T47D (cell line): ENCODE measurements at regions not wholly inside any gene's neighbourhood (a gene's known extent, or its start where the extent isn't known, plus 50 kb on each side); places are given as distances from the start of the nearest gene placed in this dataset.

Experiments
- DNase-seq, 2 experiments: peaks; one replicate each; pipeline versions ENCODE4 v3.0.0 to v3.0.0-alpha.2; 2011 to 2012; ENCODE audit warnings: low read depth in 1 of 2, low spot score in 1 of 2
- JUND ChIP-seq: IDR thresholded peaks from 2 replicates; pipeline ENCODE4 v1.6.1; 2012; ENCODE audit warnings: low read depth
- in situ Hi-C: cut with HindIII; loops from 2 replicates; pipeline ENCODE4 v1.10.0; 2016; ENCODE audit warnings: low sequenced_read_pairs, low pct_unique_long_range_greater_than_20kb

GRCh38 chr7:3215624-3216585 is 85.1 kb upstream of the SDK1 start:
- in situ Hi-C loops, result no loop called here
- peak; percentile 35; the same call in 1 of the 2 replicates for TF ChIP-seq JUND
- peak in 1 of 2 experiments; percentile 88 for DNase-seq

GRCh38 chr7:3217166-3217565 is 83.9 kb upstream of the SDK1 start:
- DNase-seq, result no peak
- TF ChIP-seq JUND, result no peak
- in situ Hi-C loops, result no loop called here

DNA sequence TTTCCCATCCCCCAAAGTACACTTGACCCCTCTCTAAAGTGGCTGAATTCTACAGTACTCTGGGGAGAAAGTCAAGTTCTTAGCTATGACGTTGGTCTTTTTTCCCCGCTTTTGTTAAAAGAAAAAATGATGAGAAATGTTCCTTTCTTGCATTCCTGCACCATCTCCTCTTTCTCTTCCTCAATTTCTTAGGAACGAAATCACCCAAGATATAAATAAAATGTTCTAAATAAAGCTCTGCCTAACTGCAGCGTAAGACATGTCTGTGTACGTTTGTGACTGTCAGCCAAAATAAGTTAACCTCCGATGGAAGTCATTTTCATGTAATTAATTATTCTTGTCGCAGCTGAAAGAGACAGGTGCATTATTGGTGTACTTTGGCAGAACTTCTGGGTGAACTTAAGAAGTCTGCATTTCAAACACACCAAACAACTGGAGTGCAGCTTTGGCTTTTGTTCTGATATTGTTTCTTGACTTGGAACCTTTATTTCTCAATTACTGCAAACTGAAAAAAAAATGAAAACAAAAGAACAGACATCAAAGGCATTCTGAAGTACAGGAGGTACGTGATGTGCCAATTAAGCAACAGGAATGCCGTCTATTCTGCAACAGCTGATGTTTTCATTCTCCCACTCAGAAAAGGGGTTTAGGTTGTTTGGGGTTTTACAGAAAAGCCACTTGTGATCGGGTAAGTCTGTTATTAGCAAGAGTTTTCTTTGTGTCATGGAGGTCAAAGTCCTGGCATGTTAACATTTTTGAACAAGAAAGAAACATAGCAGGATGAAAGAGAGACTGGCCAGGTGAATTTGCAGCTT is 82.4 kb upstream of the SDK1 start:
- in situ Hi-C loops, result no loop called here
- TF ChIP-seq JUND, result no peak
- peak in 1 of 2 experiments; percentile 18 for DNase-seq

DNA sequence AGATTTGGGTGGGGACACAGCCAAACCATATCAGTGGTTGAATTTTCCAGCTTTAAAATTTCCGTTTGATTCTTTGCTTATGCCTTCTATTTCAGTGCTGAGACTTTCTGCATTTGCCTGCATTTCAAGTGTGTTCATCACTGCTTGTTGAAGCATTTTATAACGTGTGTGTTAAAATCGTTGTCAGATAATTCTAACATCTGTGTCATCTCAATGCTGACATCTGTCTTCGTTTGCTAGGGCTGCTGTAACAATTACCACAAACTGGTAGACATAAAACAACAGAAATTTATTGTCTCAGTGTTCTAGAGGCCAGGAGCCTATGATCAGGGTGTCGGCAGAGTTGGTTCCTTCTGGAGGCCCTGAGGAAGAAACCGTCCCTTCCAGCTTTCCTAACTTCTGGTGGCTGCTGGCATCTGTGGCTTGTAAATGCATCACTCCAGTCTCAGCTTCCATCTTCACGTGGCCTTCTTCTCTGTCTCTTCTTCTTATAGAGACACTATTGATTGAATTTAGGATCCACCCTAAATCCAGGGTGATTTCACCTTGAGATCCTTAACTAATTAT is 71.1 kb upstream of the SDK1 start:
- in situ Hi-C loops, result no loop called here

DNA sequence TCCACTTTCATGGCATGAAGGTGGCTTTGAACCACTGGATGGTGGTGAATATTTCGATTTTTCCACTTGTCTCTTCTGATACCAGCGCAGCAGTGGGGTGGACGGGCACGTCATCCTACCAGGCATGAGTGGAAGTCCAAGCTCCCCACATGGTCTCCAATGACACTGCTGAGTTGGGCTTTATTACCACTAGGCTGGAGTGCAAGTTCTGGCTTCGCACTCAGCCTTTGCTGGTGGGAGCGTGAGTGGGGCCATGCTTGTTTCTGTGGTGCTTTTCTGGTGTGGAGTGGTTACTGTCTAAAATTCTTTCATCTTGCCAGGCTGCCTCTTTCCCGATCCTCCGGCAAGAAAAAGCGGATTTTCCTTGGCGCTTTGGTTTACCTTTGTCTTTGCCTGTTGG is 70.1 kb upstream of the SDK1 start:
- in situ Hi-C loops, result no loop called here
- no peak for DNase-seq
- no peak for TF ChIP-seq JUND

More for the DNA sequence above, 71.1 kb upstream of the SDK1 start:
- TF ChIP-seq JUND, result no peak
- no peak for DNase-seq

- in situ Hi-C loops, result no loop called here
- no peak for DNase-seq
- TF ChIP-seq JUND, result no peak
Measured at GRCh38 chr7:3232228-3232627, 68.8 kb upstream of the SDK1 start.

- in situ Hi-C loops, result no loop called here
- TF ChIP-seq JUND, result no peak
- no peak for DNase-seq
Measured at GRCh38 chr7:3233301-3233700, 67.8 kb upstream of the SDK1 start.

DNA sequence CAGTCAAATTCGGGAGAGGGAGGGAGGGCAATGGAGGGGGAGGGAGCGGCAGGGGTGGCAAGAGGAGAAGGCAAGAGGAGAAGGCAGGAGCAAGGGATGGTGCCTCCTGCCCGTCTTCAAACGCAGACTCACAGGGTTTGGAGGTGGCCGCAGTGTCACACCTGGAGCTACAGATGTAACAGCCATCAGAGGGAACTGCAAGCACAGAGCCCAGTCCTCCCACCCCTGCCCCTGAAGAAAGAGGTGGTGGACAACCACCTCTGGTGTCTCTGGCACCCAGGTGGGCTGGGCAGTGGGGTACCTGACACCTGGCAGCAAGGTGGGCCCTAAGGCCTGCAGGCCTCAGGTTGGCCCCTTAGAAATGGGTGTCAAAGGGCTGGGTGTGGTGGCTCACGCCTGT is 67.0 kb upstream of the SDK1 start:
- no peak for DNase-seq
- TF ChIP-seq JUND, result no peak
- in situ Hi-C loops, result no loop called here

GRCh38 chr7:3234851-3235250 is 66.2 kb upstream of the SDK1 start:
- no peak for TF ChIP-seq JUND
- in situ Hi-C loops, result no loop called here

DNA sequence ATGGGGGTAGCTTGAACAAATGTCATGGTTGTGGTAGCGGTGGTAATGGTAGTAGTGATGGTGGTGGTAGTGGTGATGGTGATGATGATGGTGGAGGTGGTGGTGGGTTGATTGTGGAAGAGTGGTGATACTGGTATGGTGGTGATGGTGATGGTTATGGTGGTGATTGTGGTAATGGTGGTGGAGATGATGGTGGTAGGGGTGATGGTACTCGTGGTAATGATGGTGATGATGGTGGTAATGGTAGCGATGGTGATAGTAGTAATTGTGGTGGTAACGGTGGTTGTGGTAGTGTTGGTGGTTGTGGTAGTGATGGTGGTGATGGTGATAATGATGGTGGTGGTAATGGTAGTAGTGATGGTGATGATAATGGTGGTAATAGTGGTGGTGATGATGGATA is 65.7 kb upstream of the SDK1 start:
- in situ Hi-C loops, result no loop called here
- no peak for DNase-seq
- TF ChIP-seq JUND, result no peak

More at GRCh38 chr7:3234851-3235250, 66.2 kb upstream of the SDK1 start:
- DNase-seq, result no peak

DNA sequence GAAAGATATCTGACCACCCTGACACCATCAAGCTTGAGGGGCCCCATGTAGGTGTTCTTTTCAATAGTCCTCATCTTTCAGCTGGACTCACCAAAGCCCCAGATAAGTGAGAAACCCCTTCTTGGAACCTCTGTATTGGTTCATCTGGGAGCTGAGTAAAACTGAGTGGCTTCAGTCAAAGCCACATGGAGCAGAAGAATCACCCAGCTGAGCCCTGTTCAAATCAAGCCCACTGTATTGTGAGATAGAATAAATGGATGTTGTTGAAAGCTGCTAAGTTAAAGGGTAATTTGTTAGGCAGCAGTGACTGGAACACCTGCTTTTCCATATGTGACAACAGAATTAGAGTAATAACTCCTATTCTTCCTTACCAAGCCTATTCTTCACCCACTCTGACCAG is 64.8 kb upstream of the SDK1 start:
- in situ Hi-C loops, result no loop called here
- DNase-seq, result no peak
- no peak for TF ChIP-seq JUND

GRCh38 chr7:3238525-3239210 is 62.4 kb upstream of the SDK1 start:
- no peak for DNase-seq
- no peak for TF ChIP-seq JUND
- in situ Hi-C loops, result no loop called here
